Left ventricle myocardium inferior (tissue), 1 donor: ENCODE measurements at regions not wholly inside any gene's neighbourhood (a gene's known extent, or its start where the extent isn't known, plus 50 kb on each side); places are given as distances from the start of the nearest gene placed in this dataset.

Experiments used
- DNase-seq: peaks from one replicate; pipeline ENCODE4 v3.0.0-alpha.2; 2020
- H3K27ac ChIP-seq: fragments of 200-600 bp; replicated peaks from 2 replicates; pipeline ENCODE4 v1.8.0; 2021
- H3K27me3 ChIP-seq: fragments of 200-600 bp; 2 replicates; pipeline ENCODE4 v1.8.0; 2021; ENCODE audit warnings: low read depth
- H3K36me3 ChIP-seq: fragments of 200-600 bp; 2 replicates; pipeline ENCODE4 v1.8.0; 2021
- H3K4me1 ChIP-seq: fragments of 200-600 bp; 2 replicates; pipeline ENCODE4 v1.8.0; 2021
- H3K4me3 ChIP-seq: fragments of 200-600 bp; 2 replicates; pipeline ENCODE4 v1.8.0; 2021; ENCODE audit warnings: mild to moderate bottlenecking, moderate library complexity
- H3K9me3 ChIP-seq: fragments of 200-600 bp; replicated peaks from 2 replicates; pipeline ENCODE4 v1.8.0; 2021
- CTCF ChIP-seq: fragments of 200-600 bp; IDR thresholded peaks from 2 replicates; pipeline ENCODE4 v1.8.0; 2021; ENCODE audit warnings: antibody characterized with exemption, mild to moderate bottlenecking, borderline replicate concordance
- intact Hi-C: fragments of 100-400 bp; cut with micrococcal nuclease; formaldehyde crosslinking; loops from one replicate; pipeline ENCODE4 v1.11.0; 2022
- donor health status: DM: no; HTN: yes; CAD: no; lungs with severe emphysema.

GRCh38 chr14:71328183-71328582 lies 420.9 kb downstream of the PCNX1 start:
- H3K27me3 ChIP-seq, result no peaks in the 10 kb centered on the region
- no peaks in the 10 kb centered on the region for H3K9me3 ChIP-seq
- no peak for TF ChIP-seq CTCF
- no peaks in the 10 kb centered on the region for H3K36me3 ChIP-seq
- intact Hi-C loops, result no loop called here
- DNase-seq, result no peak
- H3K4me3 ChIP-seq, result no peak overlapping the region
- no peaks in the 10 kb centered on the region for H3K4me1 ChIP-seq
- no peak overlapping the region for H3K27ac ChIP-seq

DNA sequence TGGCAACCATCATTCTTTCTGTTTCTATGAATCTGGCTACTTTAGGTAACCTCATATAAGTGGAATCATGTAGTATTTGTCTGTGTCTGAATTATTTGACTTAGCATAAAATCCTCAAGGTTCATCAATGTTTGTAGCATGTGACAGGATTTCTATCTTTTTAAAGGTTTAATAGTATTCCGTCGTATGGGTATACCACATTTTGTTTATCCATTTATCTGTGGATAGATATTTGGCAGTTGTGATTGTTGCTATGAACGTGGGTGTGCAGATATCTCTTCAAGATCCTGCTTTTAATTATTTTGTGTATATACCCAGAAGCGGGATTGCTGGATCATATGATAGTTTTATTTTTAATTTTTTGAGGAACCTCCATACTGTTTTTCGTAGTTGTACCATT lies 421.7 kb downstream of the PCNX1 start:
- intact Hi-C loops, result no loop called here
- no peak for TF ChIP-seq CTCF
- Histone ChIP-seq H3K9me3 (no peaks in the 10 kb centered on the region), H3K36me3 (no peaks in the 10 kb centered on the region), H3K27ac (no peak overlapping the region), H3K4me1 (no peaks in the 10 kb centered on the region), H3K27me3 (no peaks in the 10 kb centered on the region), H3K4me3 (no peak overlapping the region)
- DNase-seq, result no peak

DNA sequence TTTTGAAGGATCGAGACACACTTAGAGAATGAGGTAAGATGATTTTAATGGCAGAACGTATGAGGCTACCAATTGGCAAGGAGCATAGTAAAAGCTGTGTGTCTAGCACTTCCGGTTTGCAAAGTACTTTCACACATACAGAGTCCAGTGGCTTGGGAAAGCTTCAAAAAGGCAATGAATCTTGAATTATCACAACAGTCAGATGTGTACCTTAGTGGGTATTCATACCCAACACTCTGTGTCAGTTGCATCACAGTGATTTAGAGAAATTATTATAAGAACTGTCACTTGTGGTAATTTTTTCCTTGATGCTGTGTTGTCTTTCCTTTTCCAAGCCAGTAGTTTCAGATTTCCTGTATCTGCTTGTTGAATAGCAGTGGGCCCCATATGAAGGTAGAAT lies 424.1 kb downstream of the PCNX1 start:
- Histone ChIP-seq H3K27me3 (no peaks in the 10 kb centered on the region), H3K27ac (no peak overlapping the region), H3K9me3 (no peaks in the 10 kb centered on the region), H3K4me1 (no peaks in the 10 kb centered on the region), H3K36me3 (no peaks in the 10 kb centered on the region), H3K4me3 (no peak overlapping the region)
- no peak for TF ChIP-seq CTCF
- DNase-seq, result no peak
- intact Hi-C loops, result no loop called here

- intact Hi-C loops, result no loop called here
- Histone ChIP-seq H3K27ac (no peak overlapping the region), H3K4me1 (no peaks in the 10 kb centered on the region), H3K36me3 (no peaks in the 10 kb centered on the region), H3K4me3 (no peak overlapping the region), H3K9me3 (no peaks in the 10 kb centered on the region), H3K27me3 (no peaks in the 10 kb centered on the region)
- no peak for DNase-seq
- no peak for TF ChIP-seq CTCF
These were observed 425.2 kb downstream of the PCNX1 start for GRCh38 chr14:71332476-71332875.

DNA sequence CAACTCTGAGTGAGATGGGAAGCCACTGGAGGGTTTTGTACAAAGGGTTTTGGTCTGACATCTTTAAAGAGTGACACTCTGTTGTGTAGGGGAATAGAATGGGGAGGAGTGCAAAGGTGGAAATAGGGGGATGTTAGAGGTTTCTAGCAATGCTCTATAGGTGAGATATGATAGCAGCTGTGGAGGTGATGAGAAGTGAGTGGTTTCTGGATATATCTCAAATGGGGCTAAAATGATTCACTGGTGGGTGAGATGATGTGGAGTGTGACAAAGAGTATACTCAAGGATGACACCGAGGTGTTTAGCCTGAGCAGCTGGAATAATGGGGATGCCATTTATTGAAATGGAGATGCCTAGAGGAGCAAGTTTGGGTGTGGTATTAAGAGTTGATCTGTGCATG lies 426.4 kb downstream of the PCNX1 start:
- Histone ChIP-seq H3K36me3 (no peaks in the 10 kb centered on the region), H3K27me3 (no peaks in the 10 kb centered on the region), H3K27ac (no peak overlapping the region), H3K4me3 (no peak overlapping the region), H3K9me3 (no peaks in the 10 kb centered on the region), H3K4me1 (no peaks in the 10 kb centered on the region)
- TF ChIP-seq CTCF, result no peak
- DNase-seq, result no peak
- intact Hi-C loops, result no loop called here

GRCh38 chr14:71336489-71337192 lies 429.4 kb downstream of the PCNX1 start:
- Histone ChIP-seq H3K27me3 (no peaks in the 10 kb centered on the region), H3K4me3 (no peak overlapping the region), H3K4me1 (no peaks in the 10 kb centered on the region), H3K36me3 (no peaks in the 10 kb centered on the region), H3K9me3 (no peaks in the 10 kb centered on the region), H3K27ac (no peak overlapping the region)
- DNase-seq, result no peak
- TF ChIP-seq CTCF, result no peak
- intact Hi-C loops, result no loop called here
